Activated CD8-positive, alpha-beta memory T cell treated with anti-CD3 and anti-CD28 coated beads, Interleukin-2, amount 10 ng/mL, durations not matched to agents 7 days and 5 days (primary cell): ENCODE measurements at regions not wholly inside any gene's neighbourhood (a gene's known extent, or its start where the extent isn't known, plus 50 kb on each side); places are given as distances from the start of the nearest gene placed in this dataset.
A peak's percentile ranks its signal among the peaks of the same experiment; 100 is the strongest.

Experiments used
- ATAC-seq: fragments of 150-1000 bp; cut with Tn5 transposase; one replicate; pipeline ENCODE4 v1.10.0; 2021; ENCODE audit warnings: moderate library complexity
- CTCF ChIA-PET: fragments of 350-600 bp; sonication (Branson Sonifier 250); formaldehyde crosslinking; loops from one replicate; lab custom pipeline; 2021; ENCODE audit warnings: antibody characterized with exemption; lab: Charles Lee
- DNase-seq: peaks from one replicate; pipeline ENCODE4 v3.0.0-alpha.2; 2020
- H3K27ac Mint-ChIP-seq: one replicate; pipeline ENCODE4 v1.8.0; 2021; ENCODE audit warnings: mild to moderate bottlenecking, mixed read lengths
- H3K27me3 Mint-ChIP-seq: one replicate; pipeline ENCODE4 v1.8.0; 2021; ENCODE audit warnings: mixed read lengths
- H3K36me3 Mint-ChIP-seq: one replicate; pipeline ENCODE4 v1.8.0; 2021; ENCODE audit warnings: mild to moderate bottlenecking, mixed read lengths
- H3K4me1 Mint-ChIP-seq: one replicate; pipeline ENCODE4 v1.8.0; 2021; ENCODE audit warnings: mixed read lengths
- H3K4me3 Mint-ChIP-seq: one replicate; pipeline ENCODE4 v1.8.0; 2021; ENCODE audit warnings: mild to moderate bottlenecking, moderate library complexity, mixed read lengths
- H3K9me3 Mint-ChIP-seq: one replicate; pipeline ENCODE4 v1.8.0; 2022; ENCODE audit warnings: low read depth, mixed read lengths

DNA sequence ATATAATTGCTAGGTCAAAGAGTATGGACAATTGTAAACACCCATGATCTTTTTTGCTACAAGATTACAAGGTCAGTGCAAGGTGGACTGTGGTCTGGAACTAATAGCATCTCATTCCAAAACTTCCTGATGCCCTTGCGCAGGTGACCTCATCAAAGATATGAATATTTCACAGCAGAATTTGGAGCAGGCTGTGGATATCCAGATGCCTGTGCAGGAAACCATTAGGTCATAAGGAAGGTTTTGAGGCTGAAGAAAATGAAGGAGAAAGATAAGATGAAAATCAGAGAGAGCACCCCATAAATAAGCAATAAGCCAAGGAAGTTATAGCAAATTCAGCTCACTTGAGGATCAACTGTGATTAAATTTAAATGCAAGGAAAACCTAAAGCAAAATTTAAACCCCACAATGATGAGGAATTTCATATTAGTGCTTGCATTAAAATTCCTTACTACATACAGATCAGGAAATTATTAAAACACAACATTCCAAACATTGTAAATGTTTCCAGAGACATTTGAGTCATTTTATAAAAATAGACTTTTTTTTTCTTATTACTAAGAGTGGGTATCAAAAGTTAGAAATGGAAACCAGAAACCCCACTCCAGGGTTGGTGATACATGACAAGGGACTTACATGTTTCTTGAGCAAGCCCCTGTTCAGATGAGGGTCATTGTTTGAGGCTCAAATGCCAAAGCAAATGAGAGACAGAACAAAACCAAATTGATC is 100.7 kb upstream of the FAM9C start:
- Mint-ChIP-seq H3K4me3 (no peak overlapping the region), H3K36me3 (peaks cover 4% of the 10 kb centered on the region), H3K9me3 (peaks cover 8% of the 10 kb centered on the region), H3K4me1 (peaks cover 2% of the 10 kb centered on the region), H3K27me3 (no peaks in the 10 kb centered on the region), H3K27ac (no peak overlapping the region)
- DNase-seq: no peak
- CTCF ChIA-PET: no interaction called here
- ATAC-seq: no peak

DNA sequence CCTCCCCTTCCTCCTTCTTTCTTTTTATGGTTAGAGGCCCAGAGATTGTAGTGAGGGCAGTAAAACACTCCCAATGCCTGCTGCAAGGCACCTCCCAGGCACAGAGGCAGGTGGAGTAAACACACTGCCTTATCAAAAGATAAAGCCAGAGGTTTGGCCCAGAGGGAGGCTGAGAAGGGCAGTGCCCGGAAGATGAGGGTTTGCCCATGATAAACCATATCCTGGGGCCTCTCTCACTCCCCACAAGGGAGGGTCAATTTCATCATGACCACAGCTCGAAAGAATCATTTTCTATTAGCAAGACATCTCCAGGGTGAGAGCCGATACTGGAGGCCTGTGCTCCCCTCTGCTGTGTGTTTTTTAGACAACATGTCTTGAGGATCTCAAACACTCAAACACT is 98.5 kb upstream of the FAM9C start:
- ATAC-seq (no peak), DNase-seq (no peak)
- Mint-ChIP-seq H3K4me3 (no peak overlapping the region), H3K27ac (no peak overlapping the region), H3K36me3 (peaks cover 5% of the 10 kb centered on the region), H3K4me1 (peaks cover 2% of the 10 kb centered on the region), H3K9me3 (peaks cover 9% of the 10 kb centered on the region), H3K27me3 (no peaks in the 10 kb centered on the region)
- CTCF ChIA-PET: no interaction called here

DNA sequence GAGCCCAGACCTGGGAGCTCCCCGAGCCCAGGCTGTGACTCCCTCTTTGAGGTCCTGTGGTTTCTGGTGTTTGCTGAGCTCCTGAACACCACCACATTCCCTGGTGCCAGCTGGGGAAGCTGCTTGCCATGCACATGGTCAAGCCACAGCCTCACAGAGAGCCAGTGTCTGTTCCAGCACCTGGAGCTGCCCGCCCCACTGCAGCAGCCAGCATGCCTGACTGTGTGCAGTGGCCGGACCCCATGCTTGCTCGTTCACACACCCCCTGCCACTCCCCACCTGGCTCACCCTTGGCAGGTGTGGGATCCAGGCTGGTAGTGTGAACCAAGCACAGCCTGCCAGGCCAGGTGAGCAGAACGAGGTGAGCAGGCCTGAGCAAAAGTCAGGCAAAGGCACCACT is 95.6 kb upstream of the FAM9C start:
- Mint-ChIP-seq H3K36me3 (peaks cover 2% of the 10 kb centered on the region), H3K4me3 (no peak overlapping the region), H3K27me3 (no peaks in the 10 kb centered on the region), H3K27ac (no peak overlapping the region), H3K4me1 (peaks cover 2% of the 10 kb centered on the region), H3K9me3 (peaks cover 2% of the 10 kb centered on the region)
- ATAC-seq (no peak), DNase-seq (no peak)
- CTCF ChIA-PET: no interaction called here

DNA sequence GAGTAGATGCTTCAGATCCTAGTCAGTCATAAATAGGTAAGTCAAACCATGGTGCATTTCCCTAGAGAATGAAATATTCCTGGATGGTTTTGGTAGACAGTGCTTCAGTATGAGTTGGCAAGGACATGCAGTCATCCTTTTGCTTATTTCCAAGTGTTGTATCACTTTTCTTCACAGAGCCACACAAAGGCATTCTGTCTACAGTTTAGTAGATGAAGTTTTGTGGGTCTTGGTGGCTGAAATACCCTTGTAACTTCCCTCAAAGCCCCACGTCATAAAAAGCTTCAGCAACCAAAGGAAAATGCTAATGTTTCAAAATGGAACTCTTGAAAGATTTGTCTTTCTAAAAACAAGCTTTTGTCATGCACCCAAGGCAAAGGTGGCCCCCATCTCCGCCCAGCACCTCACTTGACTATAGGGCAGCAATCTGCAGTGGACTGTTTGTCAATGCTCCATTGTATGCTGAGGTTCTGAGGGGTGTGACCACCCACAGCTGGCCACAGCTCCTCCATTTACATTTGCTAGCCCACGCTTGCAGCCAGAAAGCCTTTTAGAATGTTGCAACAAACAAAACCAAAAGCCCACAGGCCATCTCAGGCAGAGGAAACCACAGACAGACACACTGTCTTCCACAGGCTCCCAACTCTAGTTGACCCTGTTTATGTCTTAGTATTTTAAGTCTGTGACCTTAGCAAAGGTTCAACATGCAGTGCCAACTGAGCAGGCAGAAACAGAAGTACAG is 87.1 kb upstream of the FAM9C start:
- H3K9me3 Mint-ChIP-seq: no peaks in the 10 kb centered on the region
- peak; percentile 86 for ATAC-seq
- CTCF ChIA-PET: interaction anchor here (1.0 kb wide), 1 partner anchor 39 kb away, joined by 4 read pairs; no protein-coding TSS in a partner anchor
- H3K4me1 Mint-ChIP-seq: peaks cover 27% of the 10 kb centered on the region
- H3K27ac Mint-ChIP-seq: peak overlapping the region; percentile 85
- H3K27me3 Mint-ChIP-seq: no peaks in the 10 kb centered on the region
- peak; percentile 67 for DNase-seq
- H3K36me3 Mint-ChIP-seq: no peaks in the 10 kb centered on the region
- H3K4me3 Mint-ChIP-seq: no peak overlapping the region

DNA sequence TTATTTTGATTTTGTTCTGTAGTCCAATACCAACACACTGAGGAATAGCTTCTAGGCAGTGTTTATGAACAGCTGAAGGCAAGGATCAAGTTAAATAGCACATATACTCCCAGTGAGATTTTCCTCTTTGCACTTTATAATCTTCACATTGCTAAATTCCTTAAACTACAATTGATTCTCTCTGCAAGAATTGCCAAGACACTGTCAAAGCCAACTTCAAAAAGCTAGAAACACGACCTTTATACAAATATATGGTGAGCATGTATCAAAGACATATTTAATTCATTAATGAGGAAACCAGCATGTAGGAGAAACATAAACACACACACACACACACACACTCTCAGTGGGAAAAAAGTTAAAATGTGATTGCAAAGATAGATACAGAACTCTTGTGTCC is 86.4 kb upstream of the FAM9C start:
- peak overlapping the region; percentile 61 for H3K27ac Mint-ChIP-seq
- no peaks in the 10 kb centered on the region for H3K27me3 Mint-ChIP-seq
- DNase-seq: no peak
- CTCF ChIA-PET: interaction anchor here (1.0 kb wide), 1 partner anchor 38 kb away, joined by 4 read pairs; no protein-coding TSS in a partner anchor
- peaks cover 30% of the 10 kb centered on the region for H3K4me1 Mint-ChIP-seq
- no peaks in the 10 kb centered on the region for H3K36me3 Mint-ChIP-seq
- H3K4me3 Mint-ChIP-seq: no peak overlapping the region
- ATAC-seq: no peak
- H3K9me3 Mint-ChIP-seq: no peaks in the 10 kb centered on the region

DNA sequence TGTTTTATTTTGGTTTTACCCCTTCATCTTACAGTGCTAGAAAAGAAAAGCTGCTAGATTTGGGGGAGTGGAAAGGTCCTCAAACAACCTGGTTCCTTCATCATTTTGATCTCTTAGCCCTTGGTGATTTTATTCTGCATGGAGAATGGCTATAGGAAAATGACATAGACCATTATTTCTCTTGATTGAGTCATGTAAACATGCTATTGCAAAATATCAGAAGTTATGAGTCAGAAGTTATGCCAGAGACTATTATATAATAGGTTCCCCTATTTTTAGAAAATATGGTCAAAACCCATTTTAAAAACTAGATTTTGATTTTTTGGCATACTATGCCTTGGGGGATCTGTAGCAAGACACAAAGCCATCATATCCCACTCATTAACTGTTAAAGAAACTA is 83.7 kb upstream of the FAM9C start:
- Mint-ChIP-seq H3K4me3 (no peak overlapping the region), H3K9me3 (no peaks in the 10 kb centered on the region), H3K36me3 (peaks cover 5% of the 10 kb centered on the region), H3K27me3 (no peaks in the 10 kb centered on the region), H3K4me1 (peaks cover 52% of the 10 kb centered on the region), H3K27ac (no peak overlapping the region)
- DNase-seq (no peak), ATAC-seq (no peak)
- CTCF ChIA-PET: no interaction called here

GRCh38 chrX:13126775-13127174 is 82.4 kb upstream of the FAM9C start:
- peak overlapping the region; percentile 15 for H3K27ac Mint-ChIP-seq
- no peaks in the 10 kb centered on the region for H3K27me3 Mint-ChIP-seq
- H3K4me1 Mint-ChIP-seq: peaks cover 55% of the 10 kb centered on the region
- CTCF ChIA-PET: no interaction called here
- DNase-seq (no peak), ATAC-seq (no peak)
- no peaks in the 10 kb centered on the region for H3K9me3 Mint-ChIP-seq
- H3K36me3 Mint-ChIP-seq: peaks cover 9% of the 10 kb centered on the region
- H3K4me3 Mint-ChIP-seq: no peak overlapping the region

- Mint-ChIP-seq H3K36me3 (peaks cover 12% of the 10 kb centered on the region), H3K4me1 (peaks cover 41% of the 10 kb centered on the region), H3K4me3 (no peak overlapping the region), H3K27me3 (no peaks in the 10 kb centered on the region), H3K9me3 (no peaks in the 10 kb centered on the region), H3K27ac (peak overlapping the region; percentile 52)
- DNase-seq (no peak), ATAC-seq (no peak)
- CTCF ChIA-PET: interaction anchor here (1.2 kb wide), 1 partner anchor 44 kb away, joined by 3 read pairs; no protein-coding TSS in a partner anchor
These were observed 80.8 kb upstream of the FAM9C start for GRCh38 chrX:13125188-13125587.

- peaks cover 37% of the 10 kb centered on the region for H3K4me1 Mint-ChIP-seq
- DNase-seq (no peak), ATAC-seq (peak; percentile 77)
- H3K4me3 Mint-ChIP-seq: peak overlapping the region; percentile 40
- no peaks in the 10 kb centered on the region for H3K9me3 Mint-ChIP-seq
- peaks cover 13% of the 10 kb centered on the region for H3K36me3 Mint-ChIP-seq
- H3K27me3 Mint-ChIP-seq: no peaks in the 10 kb centered on the region
- peak overlapping the region; percentile 88 for H3K27ac Mint-ChIP-seq
- CTCF ChIA-PET: interaction anchor here (1.0 to 1.2 kb wide), 3 partner anchors 22 to 364 kb away, joined by 3 to 4 read pairs (median 3); no protein-coding TSS in a partner anchor
These were observed 79.5 kb upstream of the FAM9C start for GRCh38 chrX:13123857-13124345.

GRCh38 chrX:13123247-13123856 is 78.9 kb upstream of the FAM9C start:
- H3K4me1 Mint-ChIP-seq: peaks cover 37% of the 10 kb centered on the region
- H3K36me3 Mint-ChIP-seq: peaks cover 13% of the 10 kb centered on the region
- CTCF ChIA-PET: interaction anchor here (1.0 to 1.1 kb wide), 2 partner anchors 31 to 365 kb away, joined by 3 read pairs; no protein-coding TSS in a partner anchor
- no peak overlapping the region for H3K4me3 Mint-ChIP-seq
- DNase-seq (no peak), ATAC-seq (peak; percentile 30)
- peak overlapping the region; percentile 88 for H3K27ac Mint-ChIP-seq
- H3K9me3 Mint-ChIP-seq: no peaks in the 10 kb centered on the region
- no peaks in the 10 kb centered on the region for H3K27me3 Mint-ChIP-seq

- ATAC-seq (no peak), DNase-seq (no peak)
- H3K27ac Mint-ChIP-seq: no peak overlapping the region
- H3K9me3 Mint-ChIP-seq: peaks cover 5% of the 10 kb centered on the region
- H3K4me1 Mint-ChIP-seq: peaks cover 32% of the 10 kb centered on the region
- no peaks in the 10 kb centered on the region for H3K27me3 Mint-ChIP-seq
- CTCF ChIA-PET: no interaction called here
- peaks cover 15% of the 10 kb centered on the region for H3K36me3 Mint-ChIP-seq
- no peak overlapping the region for H3K4me3 Mint-ChIP-seq
These were observed 76.7 kb upstream of the FAM9C start for GRCh38 chrX:13121020-13121555.

DNA sequence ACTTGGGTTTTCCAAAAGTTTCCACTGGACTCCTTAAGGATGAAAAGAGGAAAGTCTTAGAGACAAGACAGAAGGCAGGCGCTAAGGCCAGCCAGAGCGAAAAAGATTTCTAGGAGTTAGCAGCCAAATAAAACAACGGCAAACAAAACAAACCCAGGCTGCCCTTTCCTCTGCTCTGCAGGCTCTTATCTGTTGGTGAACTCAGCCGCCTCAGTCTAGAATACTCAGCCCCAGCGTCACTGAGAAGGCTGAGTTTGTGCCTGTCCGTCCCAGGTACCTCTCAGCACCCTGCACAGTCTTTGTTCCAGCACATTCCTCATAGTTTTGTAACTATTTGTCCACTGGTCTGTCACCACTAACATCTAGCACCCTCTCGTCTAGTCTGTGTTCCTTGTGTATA is 75.6 kb upstream of the FAM9C start:
- no peaks in the 10 kb centered on the region for H3K27me3 Mint-ChIP-seq
- DNase-seq: no peak
- H3K4me3 Mint-ChIP-seq: no peak overlapping the region
- CTCF ChIA-PET: no interaction called here
- ATAC-seq: no peak
- H3K27ac Mint-ChIP-seq: no peak overlapping the region
- H3K36me3 Mint-ChIP-seq: peaks cover 13% of the 10 kb centered on the region
- H3K9me3 Mint-ChIP-seq: peaks cover 5% of the 10 kb centered on the region
- peaks cover 27% of the 10 kb centered on the region for H3K4me1 Mint-ChIP-seq

GRCh38 chrX:13119386-13119785 is 75.0 kb upstream of the FAM9C start:
- ATAC-seq (no peak), DNase-seq (no peak)
- Mint-ChIP-seq H3K4me3 (no peak overlapping the region), H3K27me3 (no peaks in the 10 kb centered on the region), H3K36me3 (peaks cover 11% of the 10 kb centered on the region), H3K27ac (no peak overlapping the region), H3K4me1 (peaks cover 21% of the 10 kb centered on the region), H3K9me3 (peaks cover 5% of the 10 kb centered on the region)
- CTCF ChIA-PET: interaction anchor here (0.7 kb wide), 1 partner anchor 8 kb away, joined by 5 read pairs; no protein-coding TSS in a partner anchor
